GM21381 (cell line): ENCODE measurements at regions not wholly inside any gene's neighbourhood (a gene's known extent, or its start where the extent isn't known, plus 50 kb on each side); places are given as distances from the start of the nearest gene placed in this dataset.

ENCODE experiments used
- ATAC-seq: cut with Tn5 transposase; IDR thresholded peaks from one replicate; pipeline ENCODE4 v1.9.1; 2021; ENCODE audit warnings: mild to moderate bottlenecking, moderate library complexity; ENCODE audit not compliant: unreplicated experiment

DNA sequence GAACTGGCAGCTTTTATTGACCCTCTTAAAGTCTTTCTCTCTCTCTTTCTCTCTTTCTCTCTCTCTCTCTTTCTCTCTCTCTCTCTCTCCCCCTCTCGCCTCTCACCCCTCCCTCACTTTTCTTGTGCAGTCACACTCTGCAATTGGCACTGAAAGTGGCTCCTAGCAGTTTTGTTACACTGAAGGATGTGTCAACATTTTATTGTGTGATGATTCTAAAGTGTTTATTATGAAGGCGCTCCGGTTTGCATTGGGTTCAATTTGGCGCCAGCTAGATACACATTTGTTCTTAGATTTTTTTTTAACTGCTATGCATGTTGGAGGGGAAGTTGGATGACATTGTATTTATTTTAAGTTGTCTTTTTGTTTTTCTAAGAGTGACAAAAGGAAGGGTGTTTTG lies 64.0 kb upstream of the CHRM3 start:
- ATAC-seq: no peak

DNA sequence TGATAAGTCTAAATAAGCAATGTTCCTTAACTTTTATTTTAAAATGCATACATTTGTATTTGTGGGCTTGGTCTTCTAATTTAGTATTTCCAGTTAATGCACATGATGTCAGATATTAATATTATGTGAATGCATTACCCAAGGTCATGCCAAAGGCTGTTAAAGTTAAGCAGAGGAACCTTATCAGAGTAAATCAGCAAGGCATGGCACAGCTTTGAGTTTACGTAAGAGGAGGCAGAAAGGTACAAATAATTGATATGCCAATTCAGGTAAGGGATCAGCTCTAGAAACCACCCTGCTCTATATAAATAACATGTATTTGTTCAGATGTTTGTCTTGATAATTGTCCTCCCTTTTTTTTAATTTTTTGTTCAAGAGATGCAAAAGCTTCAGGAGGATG lies 64.5 kb upstream of the CHRM3 start:
- ATAC-seq: no peak

DNA sequence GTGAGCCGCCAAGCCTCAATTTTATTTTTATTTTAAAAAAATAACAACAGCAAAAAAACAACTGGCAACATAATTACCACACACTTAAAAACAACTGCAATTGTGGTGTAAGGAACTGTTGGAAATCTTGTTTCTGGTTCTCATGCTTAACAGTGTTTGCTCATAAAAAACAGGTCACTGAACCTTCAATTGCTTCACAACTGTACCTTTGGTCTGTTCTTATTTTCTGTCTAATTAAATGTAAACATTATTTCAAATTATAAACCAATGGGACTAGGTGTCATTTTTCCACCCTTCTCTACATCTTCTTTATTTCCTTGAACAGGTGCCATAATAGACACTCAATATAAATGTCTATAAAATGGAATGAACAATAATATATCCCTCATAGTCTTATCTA lies 68.4 kb upstream of the CHRM3 start:
- no peak for ATAC-seq

DNA sequence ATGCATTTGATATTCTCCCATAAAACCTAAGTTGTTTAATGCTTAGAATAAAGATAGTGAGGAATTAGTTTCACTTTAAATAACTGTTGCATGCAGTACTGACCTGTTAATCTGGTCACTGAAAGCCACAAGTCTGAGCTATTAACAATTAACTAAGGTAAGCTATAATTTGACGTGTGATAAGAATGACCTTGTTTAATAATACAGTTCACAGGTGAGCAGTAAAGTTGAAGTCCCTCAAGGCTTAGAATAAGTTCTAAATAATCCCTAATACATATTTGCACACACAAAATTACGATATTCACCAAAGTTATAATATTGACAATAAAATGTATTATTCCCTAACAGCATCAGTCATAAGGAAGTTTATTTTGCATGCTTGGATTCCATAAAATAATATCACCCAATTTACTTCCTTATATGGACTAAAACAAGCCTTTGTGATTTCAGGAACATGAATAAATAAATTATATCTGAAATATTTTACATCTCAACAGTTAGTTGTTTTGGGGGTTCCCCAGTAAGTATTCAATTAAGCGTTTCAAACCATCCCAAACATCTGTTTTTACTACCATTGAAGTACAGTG lies 70.6 kb upstream of the CHRM3 start:
- ATAC-seq: no peak

DNA sequence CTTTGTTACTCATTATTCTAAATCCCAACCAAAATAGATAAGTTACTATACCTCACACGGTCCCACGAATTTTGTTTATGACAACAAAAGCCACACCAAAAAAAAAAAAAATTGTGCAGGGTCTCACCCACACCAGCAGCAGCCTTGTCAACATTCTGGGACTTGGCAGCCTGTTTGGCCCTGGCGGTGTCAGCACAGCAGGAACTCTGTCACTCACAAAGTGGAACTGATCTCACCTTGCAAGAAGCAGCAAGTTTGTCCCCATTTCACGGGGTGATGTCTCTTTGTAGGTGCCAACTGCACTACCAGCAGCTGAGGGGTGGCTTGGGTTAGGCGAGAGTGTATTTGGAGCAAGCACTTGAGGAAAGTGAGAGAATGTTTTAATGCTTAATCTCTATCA lies 75.0 kb upstream of the CHRM3 start:
- no peak for ATAC-seq

DNA sequence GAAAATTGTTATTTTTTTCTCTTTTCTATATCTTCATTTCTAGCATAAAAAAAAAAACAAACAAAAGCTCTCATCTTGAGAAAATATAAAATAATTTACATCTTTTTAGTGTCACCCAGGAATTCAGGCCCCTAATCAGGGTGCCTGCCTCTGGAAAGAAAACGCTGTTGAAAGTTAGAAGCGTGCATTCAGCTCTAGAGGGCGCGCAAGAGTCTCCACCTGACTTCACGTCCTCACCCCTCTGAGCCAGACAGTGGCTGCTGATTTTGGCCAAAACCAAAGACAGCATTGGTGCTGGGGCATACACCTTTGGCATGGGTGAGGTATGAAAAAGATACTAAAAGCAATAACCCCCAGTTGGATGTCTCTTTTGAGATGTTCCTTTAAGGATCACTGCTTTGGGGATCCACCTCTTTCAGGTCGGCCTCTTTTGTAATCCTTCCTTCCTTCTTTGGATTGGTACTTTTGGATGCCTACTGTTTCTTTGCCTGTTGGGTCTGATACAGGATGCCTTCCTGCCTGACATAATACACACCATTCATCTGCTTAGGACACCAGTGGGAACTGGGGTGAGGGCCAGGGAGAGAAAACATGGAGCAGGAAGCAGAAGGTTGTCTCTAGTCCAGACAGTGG lies 77.6 kb upstream of the CHRM3 start:
- no peak for ATAC-seq

DNA sequence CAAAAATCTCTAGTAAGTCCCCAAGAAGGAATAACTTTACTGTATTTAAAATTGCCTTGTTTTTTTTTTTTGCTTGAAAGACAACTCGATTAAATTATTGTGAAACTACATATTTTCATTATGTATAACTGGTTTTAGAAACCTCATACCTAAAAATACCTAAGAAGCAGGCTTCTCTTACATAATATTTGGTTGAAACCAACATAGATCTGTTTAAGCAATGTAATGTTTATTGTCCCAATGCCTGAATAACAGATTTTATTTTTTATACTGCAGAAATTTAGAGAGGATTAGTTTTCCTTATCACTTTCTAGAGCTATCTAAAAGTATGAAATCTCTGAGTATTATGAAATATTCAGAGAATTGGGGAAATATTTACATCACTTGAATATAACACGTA lies 78.5 kb upstream of the CHRM3 start:
- no peak for ATAC-seq

DNA sequence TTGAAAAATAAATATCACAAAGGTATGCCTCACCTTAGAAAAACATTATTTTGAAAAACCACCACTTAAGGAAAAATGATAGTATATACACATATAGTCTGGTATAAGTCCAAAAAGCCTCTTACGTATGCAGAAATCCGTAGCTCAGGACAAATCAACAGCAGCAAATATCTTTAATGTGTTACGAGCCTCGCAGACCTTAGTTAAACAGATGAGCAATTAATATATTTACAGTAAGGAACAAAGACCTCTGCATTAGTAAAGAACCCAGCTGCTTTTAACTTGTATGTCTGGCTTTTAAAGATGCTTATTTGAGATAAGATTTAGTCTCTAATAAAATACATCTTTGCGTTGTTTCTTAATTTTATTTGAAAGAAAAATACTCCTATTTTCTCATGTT lies 79.9 kb upstream of the CHRM3 start:
- ATAC-seq: no peak

DNA sequence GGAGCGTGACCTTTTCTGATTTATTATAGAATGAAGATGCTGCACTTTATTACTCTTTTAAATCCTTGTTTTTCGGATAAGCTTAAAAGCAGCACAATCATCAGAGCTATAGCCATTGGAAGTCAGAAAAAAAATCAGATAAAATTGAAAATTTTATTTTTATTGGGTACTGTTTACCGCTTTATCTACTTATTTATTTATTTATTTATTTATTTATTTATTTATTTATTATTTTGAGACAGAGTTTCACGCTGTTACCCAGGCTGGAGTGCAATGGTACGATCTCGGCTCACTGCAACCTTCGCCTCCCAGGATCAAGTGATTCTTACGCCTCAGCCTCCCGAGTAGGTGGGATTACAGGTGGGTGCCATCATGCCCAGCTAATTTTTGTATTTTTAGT lies 83.1 kb upstream of the CHRM3 start:
- ATAC-seq: no peak

DNA sequence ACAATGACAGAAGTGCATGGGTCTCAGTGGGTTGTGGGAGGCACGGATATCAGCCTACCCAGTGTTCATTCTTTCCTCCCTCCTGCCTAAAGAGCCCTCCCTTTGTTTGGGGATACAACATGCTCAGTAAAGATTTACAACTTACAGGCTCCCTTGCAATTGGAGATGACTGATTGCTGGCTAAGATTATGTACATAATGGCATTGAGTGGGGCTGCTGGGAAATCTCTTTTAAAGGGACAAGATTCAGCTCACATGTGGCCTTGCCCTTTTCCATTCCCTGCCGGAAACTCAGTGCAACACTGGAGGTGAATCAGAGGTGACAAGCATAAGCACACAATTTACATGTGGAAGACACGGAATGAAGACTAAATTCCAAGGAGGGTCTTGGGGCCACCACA lies 83.7 kb upstream of the CHRM3 start:
- no peak for ATAC-seq

DNA sequence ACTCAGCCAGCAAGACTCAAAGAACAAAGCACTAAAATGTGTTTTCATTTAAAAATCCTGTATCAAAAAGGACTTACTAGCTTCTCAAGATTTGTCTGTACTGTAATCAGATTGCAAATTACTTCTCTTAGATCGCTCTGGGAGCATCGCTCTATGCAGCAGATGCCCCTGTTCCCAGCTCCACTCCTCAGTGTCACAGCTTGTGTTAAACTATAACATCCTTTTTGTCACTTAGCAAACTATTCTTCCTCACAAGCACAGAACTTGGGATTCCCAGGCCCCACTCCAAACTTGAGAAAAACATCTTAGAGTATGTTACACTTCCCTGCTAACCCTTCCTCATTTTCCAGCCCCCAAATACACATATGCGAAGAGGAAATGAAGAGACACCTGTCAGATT lies 85.1 kb upstream of the CHRM3 start:
- no peak for ATAC-seq

DNA sequence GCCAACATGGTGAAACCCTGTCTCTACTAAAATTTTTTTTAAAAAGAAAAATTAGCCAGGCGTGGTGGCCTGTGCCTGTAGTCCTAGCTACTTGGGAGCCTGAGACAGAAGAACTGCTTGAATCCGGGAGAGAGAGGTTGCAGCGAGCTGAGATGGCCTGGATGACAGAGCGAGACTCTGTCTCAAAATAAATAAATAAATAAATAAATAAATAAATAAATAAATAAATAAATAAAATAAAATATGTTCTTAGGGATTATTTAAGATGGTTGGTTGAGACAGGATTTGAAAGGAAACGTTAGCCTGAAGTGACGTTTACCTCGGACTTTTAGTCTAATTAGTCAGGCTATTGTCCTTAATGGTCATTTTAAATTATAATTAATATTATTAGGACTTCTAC lies 88.5 kb upstream of the CHRM3 start:
- ATAC-seq: no peak

DNA sequence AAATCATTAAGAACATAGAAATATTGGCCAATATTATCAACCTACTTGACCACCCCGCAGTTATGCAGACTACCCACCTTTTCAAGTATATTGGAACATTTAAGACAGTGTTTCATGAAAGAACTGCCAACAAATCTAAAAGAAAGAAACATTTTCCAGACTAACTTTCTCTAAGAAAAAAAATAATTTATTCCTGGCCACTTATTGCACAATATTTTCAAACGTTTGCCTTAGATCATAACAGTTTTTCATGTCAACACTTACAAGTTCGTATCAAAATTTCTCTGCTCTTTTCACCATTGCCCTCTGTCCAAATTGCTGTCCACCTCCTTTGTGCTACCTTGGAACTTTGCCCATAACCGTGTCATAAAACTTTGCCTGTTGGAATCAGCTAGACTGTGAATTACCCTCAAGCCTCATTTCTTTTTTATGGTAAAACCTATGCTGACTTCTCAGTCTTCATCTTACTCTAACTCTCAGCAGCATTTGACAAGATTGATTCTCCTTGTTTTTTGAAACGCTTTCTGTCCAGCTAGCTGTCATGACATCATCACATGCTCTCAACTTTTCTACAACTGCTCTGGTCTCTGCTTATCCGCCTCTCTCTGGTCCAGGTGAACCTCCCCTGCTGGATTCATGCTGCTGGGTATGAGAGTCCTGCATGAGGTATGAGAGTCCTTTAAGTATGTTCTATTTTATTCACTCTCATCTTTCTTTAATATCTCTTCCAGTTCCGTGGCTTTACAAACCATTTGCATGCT lies 92.8 kb upstream of the CHRM3 start:
- ATAC-seq: no peak

DNA sequence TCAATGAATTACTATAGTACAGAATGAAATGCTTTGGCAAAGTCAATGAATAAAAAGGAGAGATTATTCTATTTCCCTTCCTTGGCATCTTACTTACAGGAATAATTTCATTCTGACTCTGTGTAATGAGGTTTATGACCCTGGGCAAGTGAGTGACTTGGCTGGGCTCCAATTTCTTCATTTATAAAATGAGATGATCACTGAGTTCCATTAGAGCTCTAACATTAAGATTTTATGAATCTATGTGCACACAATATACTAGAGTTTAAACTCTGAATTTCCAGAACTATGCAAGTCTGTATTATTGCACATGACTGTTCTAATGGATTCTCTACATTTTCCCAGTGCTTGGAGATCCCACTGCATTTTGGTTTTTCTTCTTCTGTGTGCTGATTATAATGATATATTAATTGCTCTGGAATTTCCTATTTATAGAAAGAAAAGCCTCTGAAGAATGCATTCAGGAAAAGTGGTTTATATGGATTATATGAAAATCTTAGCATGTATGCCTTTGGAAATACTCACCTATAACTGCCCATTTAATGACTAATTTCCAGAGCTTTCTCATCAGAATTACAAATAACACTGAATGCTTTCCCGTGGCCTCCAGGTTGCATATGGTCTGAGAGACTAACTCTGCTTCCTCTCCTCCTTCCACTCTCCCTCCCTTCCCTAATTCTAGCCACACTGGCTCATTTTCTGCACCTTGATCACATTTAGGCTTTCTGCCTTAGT lies 97.4 kb upstream of the CHRM3 start:
- ATAC-seq: no peak

DNA sequence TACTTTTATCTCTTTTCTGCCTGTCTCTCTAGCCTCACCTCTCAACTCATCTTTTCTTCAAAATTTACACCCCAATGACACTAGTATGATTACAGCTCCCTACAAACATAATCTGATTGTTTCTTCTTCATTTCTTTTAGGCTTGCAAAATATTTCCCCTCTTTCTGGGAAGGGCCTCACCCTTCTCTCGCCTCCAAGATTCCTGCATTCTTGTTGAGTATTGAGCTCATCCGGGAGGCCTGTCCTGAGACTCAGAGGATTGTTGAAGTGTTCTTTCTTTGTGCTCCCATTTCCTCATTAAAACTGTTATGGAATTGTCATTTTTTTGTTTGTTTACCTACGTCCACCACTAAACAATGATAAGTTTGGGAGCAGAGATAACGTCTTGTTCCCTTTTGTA lies 99.1 kb upstream of the CHRM3 start:
- ATAC-seq: no peak

DNA sequence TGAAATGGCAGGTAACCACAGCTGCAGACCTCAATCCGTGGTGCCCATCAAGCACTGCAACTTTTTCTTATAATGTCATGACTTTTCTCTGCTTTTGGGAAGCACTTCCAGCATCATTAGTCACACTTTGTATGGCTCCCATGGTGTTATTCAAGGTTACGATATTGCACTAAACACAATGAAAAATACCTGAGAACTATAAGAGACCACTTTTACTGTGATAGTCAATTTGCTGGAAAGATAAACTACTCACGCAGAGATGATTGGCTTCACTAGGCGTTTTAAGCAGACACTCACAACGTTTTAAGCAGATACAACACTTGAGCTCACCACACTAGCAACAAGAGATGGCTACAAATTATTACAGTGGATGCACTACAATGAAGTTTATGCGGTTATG lies 103.2 kb upstream of the CHRM3 start:
- ATAC-seq: no peak

DNA sequence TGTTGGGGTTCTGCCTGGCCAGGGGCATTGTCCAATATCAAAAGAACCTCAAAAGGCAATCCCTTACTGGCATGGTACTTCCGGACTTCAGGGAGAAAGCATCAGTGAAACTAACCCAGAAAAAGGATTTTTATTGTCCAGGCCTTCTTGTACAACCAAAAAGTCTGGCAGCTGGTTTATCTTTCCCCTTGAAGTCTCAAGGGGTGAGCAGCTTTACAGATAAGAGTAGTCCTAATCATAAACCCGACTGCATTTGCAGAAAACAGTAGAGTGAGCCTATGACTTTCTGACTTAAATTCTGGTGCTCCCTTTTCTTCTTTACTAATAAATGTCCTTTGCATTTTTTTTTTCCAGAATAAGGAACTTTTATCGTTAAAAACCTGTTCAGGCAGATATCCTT lies 104.0 kb upstream of the CHRM3 start:
- ATAC-seq: no peak

DNA sequence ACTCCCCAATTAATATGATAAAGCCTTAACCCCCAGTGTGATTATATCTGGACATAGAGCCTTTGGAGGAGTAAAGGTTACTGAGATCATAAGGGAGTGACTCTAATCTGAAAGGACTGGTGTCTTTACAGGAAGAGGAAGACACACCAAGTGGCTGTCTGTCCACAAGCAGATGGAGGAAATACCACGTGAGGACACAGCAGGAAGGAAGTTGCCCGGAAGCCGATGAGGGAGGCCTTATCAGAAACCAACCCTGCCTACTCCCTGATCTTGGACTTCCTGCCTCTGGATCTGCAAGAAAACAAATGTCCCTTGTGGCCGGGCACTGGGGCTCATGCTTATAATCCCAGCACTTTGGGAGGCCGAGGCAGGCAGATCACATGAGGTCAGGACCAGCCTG lies 110.3 kb upstream of the CHRM3 start:
- no peak for ATAC-seq

DNA sequence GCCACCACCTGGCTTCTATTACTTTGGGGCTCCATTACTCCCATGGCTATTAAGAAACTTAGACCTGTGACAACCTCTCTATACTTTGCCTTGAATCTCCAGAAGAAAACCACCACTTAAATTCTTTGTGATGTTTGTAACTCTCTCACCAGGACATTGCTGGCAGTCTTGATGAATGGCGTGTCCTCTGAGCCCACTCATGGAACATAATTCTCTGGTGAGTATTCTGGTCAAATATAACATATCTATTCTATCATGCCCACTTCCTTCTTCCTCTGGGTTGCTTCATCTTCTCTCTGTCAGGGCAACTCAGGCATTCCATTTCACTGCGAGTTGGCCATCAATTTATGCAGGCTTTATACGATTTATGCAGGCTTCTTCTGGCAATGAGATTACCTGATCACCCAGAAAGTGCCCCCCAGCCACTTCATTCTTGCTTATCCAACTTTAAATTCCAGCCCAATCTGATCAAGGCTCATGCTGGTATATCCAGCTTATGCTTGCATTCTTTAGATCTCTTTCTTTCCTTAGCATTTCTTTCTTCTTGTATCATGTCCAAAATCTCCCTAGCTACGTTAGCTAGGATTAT lies 112.0 kb upstream of the CHRM3 start:
- ATAC-seq: no peak

DNA sequence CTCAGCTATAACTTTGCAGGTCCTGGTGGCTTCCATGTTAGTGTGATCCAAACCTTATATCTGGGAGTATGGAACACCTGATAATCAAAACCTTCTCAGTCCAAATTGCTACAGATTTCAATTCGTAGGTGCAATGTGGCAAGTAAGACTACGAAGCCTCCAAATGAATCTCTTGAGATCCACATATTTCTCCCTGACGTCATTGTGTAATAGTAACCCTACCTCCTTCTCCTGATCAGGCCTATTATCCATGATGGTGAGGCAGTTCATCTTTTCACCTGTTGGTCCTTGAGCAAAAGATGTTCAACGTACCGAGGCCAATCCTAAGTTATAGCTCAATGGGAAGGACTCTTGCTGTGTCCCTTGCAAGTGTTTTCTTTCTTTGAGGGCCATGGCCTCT lies 115.9 kb upstream of the CHRM3 start:
- no peak for ATAC-seq

DNA sequence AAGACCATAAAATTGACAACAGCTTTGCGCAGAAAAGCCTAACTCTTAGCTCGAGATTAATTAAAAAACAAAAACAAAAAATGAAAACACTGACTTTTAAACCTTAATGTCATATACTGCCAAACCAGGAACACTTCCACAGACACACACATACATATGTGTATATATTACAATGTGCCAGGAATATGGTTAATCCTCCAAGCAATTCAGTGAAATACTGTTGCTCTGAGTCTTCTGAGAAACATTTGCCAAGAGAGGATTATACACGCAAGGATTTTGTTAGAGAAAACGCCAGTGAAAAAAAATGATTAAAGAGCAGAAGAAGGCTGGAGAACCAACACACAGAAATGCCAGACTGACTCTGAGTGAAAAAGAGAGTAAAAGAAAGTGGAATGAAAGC lies 116.7 kb upstream of the CHRM3 start:
- ATAC-seq: no peak

DNA sequence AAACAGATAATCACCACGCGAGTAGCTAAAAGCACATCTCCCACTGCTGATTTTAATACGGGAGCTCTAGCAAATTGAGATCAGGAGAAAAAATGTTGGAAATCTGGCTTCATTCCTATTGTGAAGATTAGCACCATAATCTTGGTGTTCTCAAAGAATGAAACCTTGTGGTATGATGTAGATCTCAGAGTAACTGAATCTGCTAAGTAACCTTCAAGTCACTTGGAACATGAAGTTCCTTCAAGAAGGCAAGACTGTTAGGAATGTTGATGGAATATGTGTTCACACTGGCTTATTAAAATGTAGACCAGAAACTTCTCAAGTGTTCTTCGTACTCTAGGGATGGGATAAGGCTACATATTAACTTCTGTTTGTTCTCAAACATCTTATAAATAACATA lies 117.4 kb upstream of the CHRM3 start:
- ATAC-seq: no peak
